Astrocyte of the cerebellum (primary cell): ENCODE measurements at regions not wholly inside any gene's neighbourhood (a gene's known extent, or its start where the extent isn't known, plus 50 kb on each side); places are given as distances from the start of the nearest gene placed in this dataset.
A peak's percentile ranks its signal among the peaks of the same experiment; 100 is the strongest.

Experiments used
- DNase-seq: peaks from one replicate; pipeline ENCODE4 v3.0.0-alpha.2; 2011; ENCODE audit warnings: low read depth
- H3K4me3 ChIP-seq: 2 replicates; pipeline ENCODE4 v1.5.1; 2011; ENCODE audit warnings: mild to moderate bottlenecking, low read depth, low read length, moderate library complexity
- in situ Hi-C: cut with HindIII; loops from 2 replicates; pipeline ENCODE4 v1.10.0; 2017; ENCODE audit warnings: low sequenced_read_pairs
- TF ChIP-seq, protein P1 (sequence below): IDR thresholded peaks from 2 replicates; pipeline ENCODE4 v1.5.1; 2012; ENCODE audit warnings: low read length, low read depth, moderate library complexity, mild to moderate bottlenecking; ENCODE audit errors: missing control alignments

DNA sequence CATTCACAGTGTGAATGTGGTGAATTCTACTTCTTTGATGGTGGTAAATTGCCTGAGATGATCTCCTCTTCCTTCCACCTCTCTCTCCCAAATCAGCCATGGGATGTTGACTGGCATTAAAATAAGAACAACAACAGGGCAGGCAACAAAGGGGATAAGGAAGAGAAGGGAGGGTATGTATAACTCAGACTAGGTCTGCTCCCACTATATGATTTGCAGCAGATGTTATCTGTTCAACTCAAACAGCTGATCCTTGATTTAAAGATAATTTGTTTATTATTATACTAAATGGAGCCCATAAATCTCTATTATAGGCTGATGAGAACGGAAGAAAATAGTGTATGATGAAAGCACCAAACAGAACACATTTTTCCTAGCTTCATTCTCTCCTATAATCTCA, 262.0 kb downstream of the BTBD3 start:
- no peak for DNase-seq
- in situ Hi-C loops = no loop called here
- H3K4me3 ChIP-seq = no peak overlapping the region
- TF ChIP-seq, protein P1, sequence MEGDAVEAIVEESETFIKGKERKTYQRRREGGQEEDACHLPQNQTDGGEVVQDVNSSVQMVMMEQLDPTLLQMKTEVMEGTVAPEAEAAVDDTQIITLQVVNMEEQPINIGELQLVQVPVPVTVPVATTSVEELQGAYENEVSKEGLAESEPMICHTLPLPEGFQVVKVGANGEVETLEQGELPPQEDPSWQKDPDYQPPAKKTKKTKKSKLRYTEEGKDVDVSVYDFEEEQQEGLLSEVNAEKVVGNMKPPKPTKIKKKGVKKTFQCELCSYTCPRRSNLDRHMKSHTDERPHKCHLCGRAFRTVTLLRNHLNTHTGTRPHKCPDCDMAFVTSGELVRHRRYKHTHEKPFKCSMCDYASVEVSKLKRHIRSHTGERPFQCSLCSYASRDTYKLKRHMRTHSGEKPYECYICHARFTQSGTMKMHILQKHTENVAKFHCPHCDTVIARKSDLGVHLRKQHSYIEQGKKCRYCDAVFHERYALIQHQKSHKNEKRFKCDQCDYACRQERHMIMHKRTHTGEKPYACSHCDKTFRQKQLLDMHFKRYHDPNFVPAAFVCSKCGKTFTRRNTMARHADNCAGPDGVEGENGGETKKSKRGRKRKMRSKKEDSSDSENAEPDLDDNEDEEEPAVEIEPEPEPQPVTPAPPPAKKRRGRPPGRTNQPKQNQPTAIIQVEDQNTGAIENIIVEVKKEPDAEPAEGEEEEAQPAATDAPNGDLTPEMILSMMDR = no peak

GRCh38 chr20:12180107-12180661, 262.5 kb downstream of the BTBD3 start:
- TF ChIP-seq, protein P1 = no peak
- no peak for DNase-seq
- H3K4me3 ChIP-seq = no peak overlapping the region
- in situ Hi-C loops = no loop called here

DNA sequence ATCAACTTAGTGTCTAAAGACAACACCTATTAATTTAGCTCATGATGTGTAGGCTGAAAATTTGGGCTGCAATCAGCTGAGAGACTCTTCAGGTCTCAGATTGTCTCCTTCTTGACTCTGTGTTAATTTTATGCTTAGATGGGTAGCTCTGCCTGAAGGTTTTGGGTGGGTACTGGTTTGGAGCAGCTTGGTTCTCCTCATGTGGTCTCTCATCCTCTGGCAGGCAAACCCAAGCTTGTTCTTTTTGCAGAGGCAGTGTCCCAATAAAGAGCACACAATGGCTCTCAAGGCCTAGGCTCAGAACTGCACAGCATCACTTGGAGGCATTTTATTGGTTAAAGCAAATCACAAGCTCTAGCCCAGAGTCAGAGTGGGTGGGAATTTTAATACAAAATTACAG, 280.6 kb downstream of the BTBD3 start:
- no peak for DNase-seq
- in situ Hi-C loops = no loop called here
- TF ChIP-seq, protein P1 = no peak
- H3K4me3 ChIP-seq = no peak overlapping the region

- no peak for DNase-seq
- in situ Hi-C loops = no loop called here
- TF ChIP-seq, protein P1 = no peak
Measured at GRCh38 chr20:12199703-12200102, 282.0 kb downstream of the BTBD3 start.

GRCh38 chr20:12201289-12201991, 283.7 kb downstream of the BTBD3 start:
- TF ChIP-seq, protein P1 = no peak
- in situ Hi-C loops = no loop called here
- peak; percentile 0 for DNase-seq
- H3K4me3 ChIP-seq = no peak overlapping the region

More at GRCh38 chr20:12199703-12200102, 282.0 kb downstream of the BTBD3 start:
- no peak overlapping the region for H3K4me3 ChIP-seq

- no peak for DNase-seq
- in situ Hi-C loops = no loop called here
- no peak overlapping the region for H3K4me3 ChIP-seq
- TF ChIP-seq, protein P1 = no peak
Measured at GRCh38 chr20:12203399-12203798, 285.7 kb downstream of the BTBD3 start.
